BLaER1 (cell line): ENCODE measurements at regions not wholly inside any gene's neighbourhood (a gene's known extent, or its start where the extent isn't known, plus 50 kb on each side); places are given as distances from the start of the nearest gene placed in this dataset.

Experiments
- H3K27ac ChIP-seq: shearing (Covaris generic); formaldehyde crosslinking; 2 replicates; pipeline ENCODE4 v1.8.1; 2022
- H3K27me3 ChIP-seq: shearing (Covaris generic); formaldehyde crosslinking; 2 replicates; pipeline ENCODE4 v1.8.1; 2022
- H3K36me3 ChIP-seq: shearing (Covaris generic); formaldehyde crosslinking; 2 replicates; pipeline ENCODE4 v1.8.1; 2022
- H3K4me1 ChIP-seq: shearing (Covaris generic); formaldehyde crosslinking; 2 replicates; pipeline ENCODE4 v1.8.1; 2022
- H3K4me2 ChIP-seq: shearing (Covaris generic); formaldehyde crosslinking; 2 replicates; pipeline ENCODE4 v1.8.1; 2022
- H3K4me3 ChIP-seq: shearing (Covaris generic); formaldehyde crosslinking; 2 replicates; pipeline ENCODE4 v1.8.1; 2022
- H3K9ac ChIP-seq: shearing (Covaris generic); formaldehyde crosslinking; 2 replicates; pipeline ENCODE4 v1.8.1; 2022
- H3K9me3 ChIP-seq: shearing (Covaris generic); formaldehyde crosslinking; 2 replicates; pipeline ENCODE4 v1.8.1; 2022
- H4K20me1 ChIP-seq: shearing (Covaris generic); formaldehyde crosslinking; 2 replicates; pipeline ENCODE4 v1.8.1; 2022
- Cebpa-rat ChIP-seq: shearing (Covaris generic); IDR thresholded peaks from 2 replicates; pipeline ENCODE4 v1.8.1; 2022

DNA sequence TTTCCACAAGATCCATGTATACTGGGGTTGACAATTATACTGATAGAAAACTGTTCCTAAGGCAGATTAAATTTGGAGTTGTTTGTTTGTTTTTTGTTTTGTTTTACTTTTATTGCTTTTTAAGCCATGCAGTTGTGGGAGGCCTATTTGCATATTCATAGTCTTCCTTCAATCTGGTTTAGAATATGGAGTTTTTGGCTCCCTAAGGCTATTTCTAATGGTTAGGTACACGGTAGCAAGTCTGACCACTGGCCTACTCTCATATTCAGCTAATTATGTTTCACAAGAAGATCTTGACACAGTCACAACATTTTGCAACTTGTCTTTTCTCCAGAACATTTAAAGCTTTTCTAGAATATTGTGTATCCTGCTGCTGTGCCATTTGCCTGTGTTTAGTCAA, 725.5 kb downstream of the PCDH18 start:
- TF ChIP-seq Cebpa-rat = no peak
- no peak overlapping the region for H3K4me3 ChIP-seq
- no peaks in the 10 kb centered on the region for H4K20me1 ChIP-seq
- H3K27ac ChIP-seq = no peak overlapping the region
- H3K4me2 ChIP-seq = no peak overlapping the region
- H3K4me1 ChIP-seq = no peaks in the 10 kb centered on the region
- no peaks in the 10 kb centered on the region for H3K36me3 ChIP-seq
- no peak overlapping the region for H3K9ac ChIP-seq
- H3K27me3 ChIP-seq = 0 out of 2 replicates have a peak, but pooled peaks cover 5% of the 10 kb centered on the region
- peaks cover 19% of the 10 kb centered on the region for H3K9me3 ChIP-seq

DNA sequence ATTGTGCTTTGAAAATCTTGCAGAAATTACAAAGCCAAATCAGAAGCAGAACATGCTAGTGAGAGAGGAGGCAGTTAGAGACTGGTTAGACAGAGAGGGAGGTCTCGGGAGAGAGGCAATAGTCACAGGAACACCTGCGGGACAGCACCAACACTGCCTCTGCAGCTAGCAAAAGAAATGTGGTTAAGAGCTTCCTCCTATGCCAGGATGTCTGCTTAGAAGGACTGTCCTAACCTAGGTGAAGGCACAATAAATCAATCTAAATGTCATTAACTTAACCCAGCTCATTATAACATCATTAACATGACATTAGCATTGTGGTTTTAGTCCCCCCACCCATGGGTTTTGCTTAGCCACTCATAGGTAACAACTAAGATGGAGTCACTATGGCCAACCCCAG, 726.7 kb downstream of the PCDH18 start:
- H3K27ac ChIP-seq = no peak overlapping the region
- 0 out of 2 replicates have a peak, but pooled peaks cover 5% of the 10 kb centered on the region for H3K27me3 ChIP-seq
- H3K4me1 ChIP-seq = no peaks in the 10 kb centered on the region
- H3K9ac ChIP-seq = no peak overlapping the region
- no peaks in the 10 kb centered on the region for H3K36me3 ChIP-seq
- H3K4me2 ChIP-seq = no peak overlapping the region
- H3K9me3 ChIP-seq = peaks cover 11% of the 10 kb centered on the region
- H3K4me3 ChIP-seq = no peak overlapping the region
- no peak for TF ChIP-seq Cebpa-rat
- H4K20me1 ChIP-seq = no peaks in the 10 kb centered on the region

DNA sequence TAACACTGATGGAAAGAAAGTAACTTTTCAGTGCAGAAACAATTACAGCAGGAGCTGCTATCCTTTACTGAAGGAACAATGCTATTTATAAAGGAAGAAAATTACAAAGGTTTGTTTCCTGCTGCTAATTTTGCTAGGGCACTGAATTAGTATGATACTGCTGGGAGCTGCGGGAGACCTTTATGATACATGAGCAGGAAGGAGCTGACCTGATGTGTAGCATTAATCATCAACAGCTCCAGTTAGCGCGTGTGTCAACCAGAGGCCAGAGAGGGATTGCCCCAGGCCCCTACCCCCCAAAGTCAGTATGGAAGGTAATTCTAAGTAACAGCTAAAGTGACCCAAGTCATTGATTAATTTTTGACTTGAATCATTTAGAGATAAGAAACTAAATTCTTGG, 728.9 kb downstream of the PCDH18 start:
- Histone ChIP-seq H3K27me3 (0 out of 2 replicates have a peak, but pooled peaks cover 5% of the 10 kb centered on the region), H3K9ac (no peak overlapping the region), H3K27ac (no peak overlapping the region), H3K36me3 (no peaks in the 10 kb centered on the region), H3K4me3 (no peak overlapping the region), H4K20me1 (no peaks in the 10 kb centered on the region), H3K9me3 (peaks cover 11% of the 10 kb centered on the region), H3K4me2 (no peak overlapping the region), H3K4me1 (no peaks in the 10 kb centered on the region)
- TF ChIP-seq Cebpa-rat = no peak

DNA sequence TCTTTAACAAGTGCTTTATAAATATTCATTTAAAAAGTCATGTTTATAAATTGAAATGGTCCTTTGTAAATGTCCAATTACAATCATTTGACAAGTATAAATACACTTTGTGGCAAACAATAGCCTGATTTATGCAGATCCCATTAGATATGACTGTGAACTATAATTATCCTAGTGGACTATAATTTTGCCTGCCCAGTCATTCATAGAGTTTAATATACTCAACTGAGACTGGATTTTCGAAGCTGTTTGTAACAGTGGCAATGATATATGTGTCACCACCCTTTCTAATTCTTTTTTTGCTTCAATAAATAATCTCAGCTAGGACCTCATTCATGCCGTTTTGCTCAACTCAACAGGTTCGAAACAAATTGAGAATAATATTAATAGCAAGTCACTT, 732.0 kb downstream of the PCDH18 start:
- Histone ChIP-seq H3K9me3 (no peaks in the 10 kb centered on the region), H3K4me1 (no peaks in the 10 kb centered on the region), H3K4me3 (no peak overlapping the region), H4K20me1 (no peaks in the 10 kb centered on the region), H3K27ac (no peak overlapping the region), H3K4me2 (no peak overlapping the region), H3K36me3 (no peaks in the 10 kb centered on the region), H3K27me3 (no peaks in the 10 kb centered on the region), H3K9ac (no peak overlapping the region)
- no peak for TF ChIP-seq Cebpa-rat

DNA sequence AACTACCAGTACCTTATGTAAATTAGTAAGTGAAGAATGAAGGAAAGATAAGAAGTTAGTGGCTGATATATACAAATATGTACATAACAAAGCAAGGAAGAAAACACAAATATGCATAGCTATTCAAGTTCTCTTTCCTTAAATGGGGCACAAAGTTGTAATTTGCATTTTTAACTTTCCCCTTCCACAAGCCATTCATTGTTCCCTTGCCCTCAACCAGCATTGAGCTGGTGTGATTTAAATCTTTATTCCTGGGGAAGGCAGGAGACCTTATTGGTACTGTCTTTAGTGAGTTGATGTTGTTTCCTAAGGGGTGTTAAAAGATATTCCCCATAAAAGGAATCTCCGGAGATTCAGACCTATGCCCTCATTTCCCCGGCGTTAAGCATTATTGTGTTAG, 735.3 kb downstream of the PCDH18 start:
- H3K9me3 ChIP-seq = no peaks in the 10 kb centered on the region
- H4K20me1 ChIP-seq = no peaks in the 10 kb centered on the region
- H3K27me3 ChIP-seq = no peaks in the 10 kb centered on the region
- H3K36me3 ChIP-seq = no peaks in the 10 kb centered on the region
- H3K4me1 ChIP-seq = no peaks in the 10 kb centered on the region
- H3K9ac ChIP-seq = no peak overlapping the region
- TF ChIP-seq Cebpa-rat = no peak
- H3K4me2 ChIP-seq = no peak overlapping the region
- no peak overlapping the region for H3K4me3 ChIP-seq
- no peak overlapping the region for H3K27ac ChIP-seq

DNA sequence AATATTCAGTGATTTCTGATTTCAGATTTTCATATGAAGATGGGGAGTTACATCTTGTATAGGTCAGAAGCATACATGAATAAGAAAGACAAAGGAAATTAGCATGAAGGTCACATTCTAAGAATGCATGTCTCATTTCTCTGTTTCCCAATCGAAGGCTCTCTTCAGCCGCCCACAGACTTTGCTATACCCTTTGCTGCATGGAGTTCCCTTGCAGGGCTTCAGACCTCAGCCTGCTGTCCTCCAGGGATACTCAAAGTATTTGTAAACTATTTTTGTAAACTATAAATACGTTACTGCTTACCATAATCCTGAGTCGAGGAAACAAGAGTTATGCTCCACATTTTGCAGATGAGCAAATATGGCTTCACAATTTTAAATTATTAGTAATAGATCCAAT, 738.4 kb downstream of the PCDH18 start:
- no peak for TF ChIP-seq Cebpa-rat
- no peaks in the 10 kb centered on the region for H4K20me1 ChIP-seq
- no peak overlapping the region for H3K27ac ChIP-seq
- H3K4me1 ChIP-seq = no peaks in the 10 kb centered on the region
- H3K4me2 ChIP-seq = no peak overlapping the region
- no peaks in the 10 kb centered on the region for H3K27me3 ChIP-seq
- no peaks in the 10 kb centered on the region for H3K9me3 ChIP-seq
- H3K9ac ChIP-seq = no peak overlapping the region
- H3K4me3 ChIP-seq = no peak overlapping the region
- H3K36me3 ChIP-seq = no peaks in the 10 kb centered on the region

DNA sequence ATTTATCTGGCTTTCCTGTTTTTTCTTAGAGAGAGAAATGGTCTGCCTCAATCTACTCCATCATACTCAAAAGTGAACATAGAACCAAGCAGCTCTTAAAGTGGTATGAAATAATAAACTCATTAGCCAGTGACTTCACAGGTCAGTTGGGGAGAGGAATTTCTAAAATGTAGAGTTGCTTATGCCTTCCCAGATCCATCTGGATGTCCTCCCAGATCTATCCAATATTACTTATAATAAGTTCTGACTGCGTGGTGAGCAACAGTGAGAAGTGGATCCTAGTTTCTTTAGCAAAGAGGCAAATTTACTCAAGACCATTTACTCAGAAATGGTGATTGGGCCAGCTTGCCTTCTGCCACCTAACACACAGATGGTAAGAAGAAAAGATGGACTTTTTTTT, 748.0 kb downstream of the PCDH18 start:
- H3K27ac ChIP-seq = no peak overlapping the region
- no peaks in the 10 kb centered on the region for H3K4me1 ChIP-seq
- H3K9me3 ChIP-seq = no peaks in the 10 kb centered on the region
- H3K4me2 ChIP-seq = no peak overlapping the region
- no peak overlapping the region for H3K4me3 ChIP-seq
- TF ChIP-seq Cebpa-rat = no peak
- H4K20me1 ChIP-seq = no peaks in the 10 kb centered on the region
- H3K27me3 ChIP-seq = no peaks in the 10 kb centered on the region
- H3K36me3 ChIP-seq = no peaks in the 10 kb centered on the region
- H3K9ac ChIP-seq = no peak overlapping the region

DNA sequence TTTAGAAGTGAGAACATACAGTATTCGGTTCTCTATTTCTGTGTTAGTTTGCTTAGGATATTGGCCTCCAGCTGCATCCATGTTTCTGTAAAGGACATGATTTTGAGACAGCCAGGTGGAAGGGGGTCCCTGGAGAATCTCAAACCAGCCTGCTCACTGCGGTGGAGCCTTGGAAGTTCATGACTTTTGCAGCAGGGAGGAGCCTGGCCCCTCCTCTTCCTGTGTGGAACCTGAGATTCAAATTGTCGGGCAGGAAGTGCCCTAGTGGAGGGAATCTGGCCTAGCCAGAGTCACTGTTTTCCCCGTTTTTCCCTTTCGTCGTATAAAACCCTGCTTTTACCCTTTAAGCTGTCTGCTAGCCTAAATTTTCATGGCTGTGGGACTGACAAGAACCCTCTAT, 762.6 kb downstream of the PCDH18 start:
- no peak overlapping the region for H3K27ac ChIP-seq
- no peak overlapping the region for H3K9ac ChIP-seq
- no peak for TF ChIP-seq Cebpa-rat
- H3K9me3 ChIP-seq = no peaks in the 10 kb centered on the region
- H3K27me3 ChIP-seq = no peaks in the 10 kb centered on the region
- no peak overlapping the region for H3K4me3 ChIP-seq
- H3K4me2 ChIP-seq = no peak overlapping the region
- H3K4me1 ChIP-seq = no peaks in the 10 kb centered on the region
- no peaks in the 10 kb centered on the region for H3K36me3 ChIP-seq
- no peaks in the 10 kb centered on the region for H4K20me1 ChIP-seq

DNA sequence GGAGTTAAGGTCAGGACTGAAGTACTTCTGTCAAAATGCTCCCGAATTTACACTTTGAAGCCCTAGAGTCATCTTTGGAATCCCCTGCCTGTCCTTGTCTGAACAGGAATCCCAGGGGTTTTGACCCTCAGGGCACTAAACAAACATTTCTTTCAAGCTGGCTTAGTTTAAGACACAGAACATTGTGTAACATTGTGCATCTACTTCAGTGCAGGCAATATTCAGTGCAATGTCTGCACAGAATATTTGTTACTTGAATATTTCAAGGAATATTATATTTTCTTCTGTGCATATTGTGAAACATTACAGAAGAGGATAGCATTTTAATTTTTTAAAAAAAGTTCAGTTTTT, 763.4 kb downstream of the PCDH18 start:
- TF ChIP-seq Cebpa-rat = no peak
- H3K4me3 ChIP-seq = no peak overlapping the region

DNA sequence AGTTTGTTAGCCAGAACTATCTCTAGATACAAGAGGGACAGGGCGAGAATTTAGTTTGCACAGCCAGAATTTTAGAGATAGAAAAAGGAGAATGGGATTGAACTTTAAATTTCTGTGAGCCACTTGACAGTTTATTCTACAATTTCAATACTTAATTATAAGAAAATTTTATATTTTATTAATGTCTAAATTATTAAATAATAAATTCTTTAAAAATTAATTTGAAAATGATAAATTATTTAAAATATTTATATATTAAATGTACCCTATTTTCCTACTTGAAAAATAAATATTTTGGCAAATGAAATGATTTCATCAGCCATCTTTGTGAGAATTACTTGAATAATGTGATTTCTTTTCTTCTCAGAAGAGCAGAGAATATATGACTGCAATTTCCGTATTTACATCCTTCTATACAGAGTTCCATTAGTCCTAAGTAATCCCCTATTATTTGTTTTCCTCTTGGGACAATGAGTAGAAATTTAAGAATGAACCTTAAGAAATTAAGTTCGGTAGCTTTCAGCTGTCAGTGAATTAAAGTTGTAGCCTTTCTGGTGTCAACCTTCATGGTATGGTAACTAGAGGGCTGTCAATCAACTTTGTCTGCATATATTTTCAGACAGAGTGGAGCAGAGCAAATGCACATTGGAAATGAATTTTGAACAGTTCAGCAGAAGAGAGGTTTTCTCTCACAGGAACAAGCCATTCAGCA, 763.9 kb downstream of the PCDH18 start:
- TF ChIP-seq Cebpa-rat = no peak
- no peak overlapping the region for H3K4me2 ChIP-seq
- no peaks in the 10 kb centered on the region for H4K20me1 ChIP-seq

More for the DNA sequence above, 763.4 kb downstream of the PCDH18 start:
- Histone ChIP-seq H3K9ac (no peak overlapping the region), H3K36me3 (no peaks in the 10 kb centered on the region), H3K4me2 (no peak overlapping the region), H3K4me1 (no peaks in the 10 kb centered on the region), H3K27me3 (no peaks in the 10 kb centered on the region), H4K20me1 (no peaks in the 10 kb centered on the region), H3K9me3 (no peaks in the 10 kb centered on the region), H3K27ac (no peak overlapping the region)

DNA sequence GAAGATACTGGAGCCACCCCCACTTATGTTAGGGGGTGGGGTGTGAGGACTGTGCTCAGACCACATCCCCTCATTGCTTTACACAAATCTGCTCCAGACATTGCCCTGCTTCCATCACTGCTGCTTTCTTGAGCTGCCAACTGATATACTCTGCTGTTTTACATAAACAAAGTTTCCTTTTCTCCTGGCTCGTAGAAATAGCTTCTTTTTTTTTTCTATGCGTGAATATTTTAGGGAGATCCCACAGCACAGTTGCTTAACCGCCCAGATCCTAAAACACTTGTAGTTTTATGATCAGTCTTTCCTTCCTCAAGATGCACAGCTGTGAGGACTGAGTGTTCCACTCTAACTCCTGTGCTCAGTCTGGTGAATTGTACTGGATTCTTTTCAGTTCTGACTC, 768.4 kb downstream of the PCDH18 start:
- Histone ChIP-seq H3K4me3 (no peak overlapping the region), H3K4me2 (no peak overlapping the region), H3K36me3 (no peaks in the 10 kb centered on the region), H3K9me3 (no peaks in the 10 kb centered on the region), H3K9ac (no peak overlapping the region), H4K20me1 (no peaks in the 10 kb centered on the region), H3K4me1 (no peaks in the 10 kb centered on the region), H3K27me3 (no peaks in the 10 kb centered on the region), H3K27ac (no peak overlapping the region)
- no peak for TF ChIP-seq Cebpa-rat

More for the DNA sequence above, 763.9 kb downstream of the PCDH18 start:
- Histone ChIP-seq H3K9ac (no peak overlapping the region), H3K4me1 (no peaks in the 10 kb centered on the region), H3K4me3 (no peak overlapping the region), H3K27me3 (no peaks in the 10 kb centered on the region), H3K27ac (no peak overlapping the region), H3K36me3 (no peaks in the 10 kb centered on the region), H3K9me3 (no peaks in the 10 kb centered on the region)
